H1 (cell line): ENCODE measurements at regions not wholly inside any gene's neighbourhood (a gene's known extent, or its start where the extent isn't known, plus 50 kb on each side); places are given as distances from the start of the nearest gene placed in this dataset.

Source experiments
- CTCF ChIA-PET: fragments of 300-600 bp; sonication (Branson Sonifier 250); formaldehyde crosslinking; loops from one replicate; lab custom pipeline; 2021; ENCODE audit not compliant: partially characterized antibody; lab: Charles Lee
- POLR2A ChIA-PET: fragments of 300-600 bp; sonication (Branson Sonifier 250); formaldehyde crosslinking; loops from one replicate; lab custom pipeline; 2021; ENCODE audit warnings: inconsistent platforms; ENCODE audit not compliant: partially characterized antibody; lab: Charles Lee
- DNase-seq, 2 experiments: peaks; one replicate each; pipeline versions ENCODE4 v3.0.0 to v3.0.0-alpha.2; 2010 to 2022; ENCODE audit warnings: low spot score in 2 of 2, low read depth in 1 of 2, mixed read lengths in 1 of 2
- FAIRE-seq: peaks from 2 replicates; lab custom pipeline; 2011; peaks lifted over from hg19 to GRCh38; lab: Jason Lieb, UNC
- H2AFZ ChIP-seq: 2 replicates; pipeline ENCODE4 v1.8.1; 2012; ENCODE audit warnings: low read length, inconsistent platforms
- H2AK5ac ChIP-seq: 2 replicates; pipeline ENCODE4 v1.6.1; 2013; ENCODE audit warnings: low read depth, low read length
- H2BK120ac ChIP-seq: replicated peaks from 2 replicates; pipeline ENCODE3; 2013; ENCODE audit warnings: low read depth, low read length, inconsistent platforms
- H2BK12ac ChIP-seq: 2 replicates; pipeline ENCODE4 v1.6.1; 2013; ENCODE audit warnings: low read depth, low read length
- H2BK15ac ChIP-seq: 2 replicates; pipeline ENCODE4 v1.6.1; 2013; ENCODE audit warnings: low read length
- H2BK20ac ChIP-seq: 2 replicates; pipeline ENCODE4 v1.6.1; 2013; ENCODE audit warnings: low read length
- H2BK5ac ChIP-seq: 2 replicates; pipeline ENCODE4 v1.6.1; 2013; ENCODE audit warnings: low read depth, low read length
- H3K14ac ChIP-seq: 2 replicates; pipeline ENCODE4 v1.6.1; 2013; ENCODE audit warnings: inconsistent platforms; ENCODE audit not compliant: insufficient read length
- H3K18ac ChIP-seq: 2 replicates; pipeline ENCODE4 v1.6.1; 2013; ENCODE audit warnings: low read length; ENCODE audit errors: extremely low read depth
- H3K23ac ChIP-seq: 2 replicates; pipeline ENCODE4 v1.6.1; 2013; ENCODE audit warnings: inconsistent platforms; ENCODE audit not compliant: insufficient read length
- H3K23me2 ChIP-seq: 2 replicates; pipeline ENCODE4 v1.6.1; 2013; ENCODE audit warnings: low read depth, low read length
- H3K27ac ChIP-seq: 2 replicates; pipeline ENCODE4 v1.6.1; 2011; ENCODE audit warnings: low read depth, low read length, inconsistent platforms
- H3K27me3 ChIP-seq, 4 experiments: replicated peaks in 1 of 4; 1 replicate in 1 of 4; 2 replicates in 3 of 4; pipeline versions ENCODE4 v1.6.1 to v1.8.1; 2011 to 2013; ENCODE audit warnings: low read length in 3 of 4, mild to moderate bottlenecking in 3 of 4, inconsistent platforms in 2 of 4, mixed read lengths in 2 of 4, moderate library complexity in 1 of 4; ENCODE audit not compliant: control insufficient read depth in 3 of 4, insufficient read depth in 3 of 4; ENCODE audit errors: extremely low read depth in 1 of 4
- H3K36me3 ChIP-seq, 4 experiments: 2 replicates each; pipeline versions ENCODE4 v1.6.1 to v1.8.1; 2011 to 2013; ENCODE audit warnings: mild to moderate bottlenecking in 4 of 4, low read length in 3 of 4, moderate library complexity in 2 of 4, control low read depth in 1 of 4, inconsistent platforms in 1 of 4; ENCODE audit not compliant: insufficient read depth in 4 of 4, control insufficient read depth in 2 of 4
- H3K4ac ChIP-seq: replicated peaks from 2 replicates; pipeline ENCODE3; 2013; ENCODE audit warnings: low read length, low read depth, mixed read lengths, inconsistent platforms; ENCODE audit not compliant: insufficient read length
- H3K4me1 ChIP-seq, 4 experiments: replicated peaks in 1 of 4; 1 replicate in 1 of 4; 2 replicates in 3 of 4; pipeline versions ENCODE4 v1.6.1 to v1.8.1; 2011 to 2013; ENCODE audit warnings: low read length in 3 of 4, inconsistent platforms in 2 of 4, mixed read lengths in 1 of 4; ENCODE audit not compliant: insufficient read depth in 4 of 4, control insufficient read depth in 3 of 4
- H3K4me2 ChIP-seq, 2 experiments: 2 replicates each; pipeline versions ENCODE4 v1.6.1 to v1.8.1; 2011 to 2013; ENCODE audit warnings: low read depth in 2 of 2, low read length in 2 of 2, control low read depth in 1 of 2, inconsistent platforms in 1 of 2, mild to moderate bottlenecking in 1 of 2; ENCODE audit not compliant: insufficient read depth in 1 of 2
- H3K4me3 ChIP-seq, 4 experiments: fragments of 200-600, 300-600 bp in 1 of 4; sonication (generic), shearing (Covaris generic), sonication (Bioruptor Twin) in 1 of 4; 2 replicates each; pipeline versions ENCODE4 v1.5.1 to v1.8.1; 2011 to 2016; ENCODE audit warnings: low read length in 4 of 4, low read depth in 3 of 4, control low read depth in 2 of 4, inconsistent platforms in 2 of 4, mild to moderate bottlenecking in 2 of 4, mixed read lengths in 1 of 4, moderate library complexity in 1 of 4; ENCODE audit not compliant: insufficient read depth in 2 of 4; ENCODE audit errors: extremely low read depth in 1 of 4
- H3K56ac ChIP-seq: replicated peaks from 2 replicates; pipeline ENCODE3; 2013; ENCODE audit warnings: low read depth, mild to moderate bottlenecking, mixed read lengths, low read length, inconsistent platforms; ENCODE audit not compliant: insufficient read length
- H3K79me1 ChIP-seq: 2 replicates; pipeline ENCODE4 v1.6.1; 2013; ENCODE audit warnings: low read depth, low read length, control low read depth
- H3K79me2 ChIP-seq, 2 experiments: 2 replicates each; pipeline versions ENCODE4 v1.6.1 to v1.8.1; 2012 to 2013; ENCODE audit warnings: low read length in 2 of 2, mild to moderate bottlenecking in 2 of 2, inconsistent platforms in 1 of 2; ENCODE audit not compliant: insufficient read depth in 2 of 2, control insufficient read depth in 1 of 2
- H3K9ac ChIP-seq, 4 experiments: replicated peaks in 1 of 4; 1 replicate in 1 of 4; 2 replicates in 3 of 4; pipeline versions ENCODE4 v1.6.1 to v1.8.1; 2011 to 2013; ENCODE audit warnings: low read depth in 3 of 4, low read length in 3 of 4, control low read depth in 2 of 4, mild to moderate bottlenecking in 2 of 4, moderate library complexity in 2 of 4, inconsistent platforms in 1 of 4; ENCODE audit errors: extremely low read depth in 1 of 4
- H3K9me3 ChIP-seq, 2 experiments: 2 replicates each; pipeline versions ENCODE4 v1.6.1 to v1.8.1; 2012 to 2013; ENCODE audit warnings: mild to moderate bottlenecking in 2 of 2, moderate library complexity in 2 of 2, control low read depth in 1 of 2, inconsistent platforms in 1 of 2, low read depth in 1 of 2, low read length in 1 of 2, mixed read lengths in 1 of 2; ENCODE audit not compliant: insufficient read depth in 2 of 2
- H4K20me1 ChIP-seq, 2 experiments: replicated peaks in 1 of 2; 2 replicates each; pipeline versions ENCODE3 to v1.8.1; 2011 to 2013; ENCODE audit warnings: inconsistent platforms in 2 of 2, low read length in 2 of 2, mild to moderate bottlenecking in 1 of 2; ENCODE audit not compliant: insufficient read depth in 2 of 2, control insufficient read depth in 1 of 2
- H4K5ac ChIP-seq: 2 replicates; pipeline ENCODE4 v1.6.1; 2013; ENCODE audit warnings: low read length, low read depth, mixed read lengths, inconsistent platforms; ENCODE audit not compliant: insufficient read length
- H4K8ac ChIP-seq: 2 replicates; pipeline ENCODE4 v1.8.0; 2013; ENCODE audit warnings: mild to moderate bottlenecking, moderate library complexity, low read length, inconsistent platforms; ENCODE audit not compliant: insufficient read depth; ENCODE audit errors: extremely low read depth
- H4K91ac ChIP-seq: replicated peaks from 2 replicates; pipeline ENCODE3; 2013; ENCODE audit warnings: low read length, mixed read lengths, inconsistent platforms; ENCODE audit not compliant: insufficient read length
- GTF2F1 ChIP-seq: IDR thresholded peaks from 2 replicates; pipeline ENCODE4 v1.6.1; 2012; ENCODE audit warnings: low read depth, low read length, improper control_type of control experiment, borderline replicate concordance
- POU5F1 ChIP-seq: IDR thresholded peaks from 2 replicates; pipeline ENCODE4 v1.6.1; 2011; ENCODE audit warnings: low read depth, mild to moderate bottlenecking, low read length, moderate library complexity
- TEAD4 ChIP-seq: IDR thresholded peaks from 2 replicates; pipeline ENCODE4 v1.6.1; 2012; ENCODE audit warnings: low read depth, low read length, inconsistent platforms, mixed read lengths
- WGBS, 2 experiments: shearing (Covaris generic) in 1 of 2; methylation state at CpG; one replicate each; pipeline versions ENCODE4 v1.1.6 to v1.1.7; 2013 to 2015; ENCODE audit warnings: low lambda C conversion rate in 2 of 2, mixed read lengths in 2 of 2, inconsistent platforms in 1 of 2, low coverage in 1 of 2, missing lambda C conversion rate in 1 of 2; ENCODE audit not compliant: insufficient replicate concordance in 2 of 2, insufficient coverage in 1 of 2, insufficient read length in 1 of 2; ENCODE audit errors: extremely low coverage in 1 of 2, missing lambda C conversion rate in 1 of 2; 5-methylcytosine and 5-hydroxymethylcytosine counted together

- CTCF ChIA-PET, result interaction anchor here (1.7 to 5.9 kb wide), 2 partner anchors 8 to 57 kb away, joined by 4 to 55 read pairs; no protein-coding TSS in a partner anchor
- Histone ChIP-seq H2AFZ (no peak overlapping the region), H3K23me2 (no peaks in the 10 kb centered on the region)
Observed at GRCh38 chr13:39945226-39945625, 289.8 kb downstream of the COG6 start.

More at GRCh38 chr13:39945226-39945625, 289.8 kb downstream of the COG6 start:
- no peak overlapping the region for H2BK20ac ChIP-seq
- WGBS, 2 experiments, result 98% methylated on average over 4 of the region's 4 CpGs; no CpG with 5 or more reads in 1 of the 2 experiments
- H3K36me3 ChIP-seq, result no peaks in the 10 kb centered on the region
- no peak overlapping the region for H2BK15ac ChIP-seq
- no peaks in the 10 kb centered on the region for H3K79me1 ChIP-seq
- peak overlapping the region; percentile 42 for H3K14ac ChIP-seq
- H3K4me1 ChIP-seq, result peaks cover 0 to 5% (median 1%) of the 10 kb centered on the region in 4 experiments; a peak in 2 of 7 replicates
- no peak overlapping the region for H2BK12ac ChIP-seq
- H3K4me3 ChIP-seq, result no peak overlapping the region
- H3K27ac ChIP-seq, result no peak overlapping the region
- H3K4me2 ChIP-seq, result no peak overlapping the region
- H2AK5ac ChIP-seq, result 0 out of 2 replicates have a peak overlapping the region, but pooled peaks have one; percentile 28
- no peak for TF ChIP-seq POU5F1
- no peak for TF ChIP-seq GTF2F1
- 0 out of 2 replicates have a peak, but pooled peaks have one; percentile 53 for TF ChIP-seq TEAD4
- TF ChIP-seq, all 59 proteins: peak for 1
- POLR2A ChIA-PET, result no interaction called here
- Histone ChIP-seq H3K79me2 (no peaks in the 10 kb centered on the region), H4K5ac (no peak overlapping the region), H3K18ac (no peak overlapping the region; the same call in 1 of the 2 replicates), H3K27me3 (no peaks in the 10 kb centered on the region), H2BK120ac (no peak overlapping the region), H4K8ac (no peak overlapping the region), H3K23ac (no peak overlapping the region), H3K9me3 (no peaks in the 10 kb centered on the region), H3K4ac (no peak overlapping the region), H3K9ac (no peak overlapping the region), H2BK5ac (no peak overlapping the region), H4K20me1 (no peaks in the 10 kb centered on the region), H3K56ac (no peak overlapping the region), H4K91ac (no peak overlapping the region)
- FAIRE-seq (no peak), DNase-seq (no peak)
